ENCODE measurements at regions not wholly inside any gene's neighbourhood (a gene's known extent, or its start where the extent isn't known, plus 50 kb on each side); places are given as distances from the start of the nearest gene placed in this dataset.

GRCh38 chr5:7324919-7325318, 71.0 kb upstream of the ADCY2 start:
- TF ChIP-seq CTCF (IDR thresholded peaks at IDR 0.05) (no peak), POLR2A (IDR thresholded peaks at IDR 0.05) (no peak)

Measured in esophagus squamous epithelium (tissue), 4 donors.